C1 segment of cervical spinal cord (tissue), 14 donors: ENCODE measurements at regions not wholly inside any gene's neighbourhood (a gene's known extent, or its start where the extent isn't known, plus 50 kb on each side); places are given as distances from the start of the nearest gene placed in this dataset.
"Not testable (repeated sequence)": the region's sequence is repeated elsewhere in the genome, so short reads cannot be mapped to it uniquely, and the experiment has no call there.

Experiments
- DNase-seq, 14 donors: peaks; one replicate each; lab custom pipeline; 2025; lab: John Stamatoyannopoulos, UW

DNA sequence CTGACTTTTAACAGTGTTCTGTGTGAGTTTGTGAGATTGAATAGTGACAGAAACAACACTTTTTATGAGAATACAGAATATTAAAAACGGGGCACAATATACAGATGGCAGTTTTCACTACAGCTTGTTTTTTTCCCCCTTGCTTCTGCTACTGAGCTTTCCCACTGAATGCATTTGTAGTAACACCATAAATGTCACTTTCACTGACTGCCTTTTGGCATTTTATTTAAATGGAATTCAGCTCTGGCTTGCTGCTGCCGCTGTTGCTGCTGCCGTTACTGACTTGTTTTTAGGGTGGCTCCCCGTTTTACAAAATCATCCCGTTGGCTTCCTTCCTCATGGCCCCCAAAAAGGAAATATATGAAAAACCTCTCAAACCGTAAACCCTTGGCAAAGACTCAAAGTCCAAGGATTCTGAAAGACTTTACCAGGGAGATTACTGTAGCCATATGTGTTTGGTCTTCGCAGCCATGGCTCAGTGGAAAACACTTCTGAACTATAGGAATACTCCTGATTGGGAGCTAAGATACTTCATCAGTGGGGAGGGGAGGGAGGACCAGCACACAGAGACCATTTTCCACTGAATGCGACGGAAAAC is 151.0 kb downstream of the NUF2 start:
- DNase-seq: no peak

DNA sequence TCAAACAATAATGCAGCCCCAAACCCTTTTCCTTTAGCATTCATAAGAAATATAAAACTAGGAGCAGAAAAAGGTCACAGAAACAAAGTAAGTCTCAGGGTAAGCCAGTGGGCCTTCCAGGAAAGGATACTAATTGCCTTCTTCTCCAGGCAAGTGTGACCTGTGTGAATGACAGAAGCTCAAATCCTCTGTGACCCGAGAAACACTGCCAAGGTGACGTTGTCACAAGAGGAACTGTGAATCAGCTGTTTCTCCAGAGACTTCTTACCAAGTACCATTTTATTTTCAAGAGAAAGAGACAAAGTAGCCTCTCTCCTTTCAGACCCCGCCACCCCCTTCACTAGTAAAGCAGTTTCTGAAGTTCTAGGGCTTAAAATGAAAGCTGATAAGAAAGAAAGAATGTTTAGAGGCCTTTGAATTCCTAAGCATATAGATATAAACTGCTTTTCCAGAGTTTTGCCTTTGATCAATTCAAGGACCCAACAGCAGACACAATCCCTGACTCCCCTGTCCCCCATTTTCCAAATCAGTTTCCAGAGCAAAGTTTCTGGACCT is 155.6 kb downstream of the NUF2 start:
- no peak for DNase-seq

DNA sequence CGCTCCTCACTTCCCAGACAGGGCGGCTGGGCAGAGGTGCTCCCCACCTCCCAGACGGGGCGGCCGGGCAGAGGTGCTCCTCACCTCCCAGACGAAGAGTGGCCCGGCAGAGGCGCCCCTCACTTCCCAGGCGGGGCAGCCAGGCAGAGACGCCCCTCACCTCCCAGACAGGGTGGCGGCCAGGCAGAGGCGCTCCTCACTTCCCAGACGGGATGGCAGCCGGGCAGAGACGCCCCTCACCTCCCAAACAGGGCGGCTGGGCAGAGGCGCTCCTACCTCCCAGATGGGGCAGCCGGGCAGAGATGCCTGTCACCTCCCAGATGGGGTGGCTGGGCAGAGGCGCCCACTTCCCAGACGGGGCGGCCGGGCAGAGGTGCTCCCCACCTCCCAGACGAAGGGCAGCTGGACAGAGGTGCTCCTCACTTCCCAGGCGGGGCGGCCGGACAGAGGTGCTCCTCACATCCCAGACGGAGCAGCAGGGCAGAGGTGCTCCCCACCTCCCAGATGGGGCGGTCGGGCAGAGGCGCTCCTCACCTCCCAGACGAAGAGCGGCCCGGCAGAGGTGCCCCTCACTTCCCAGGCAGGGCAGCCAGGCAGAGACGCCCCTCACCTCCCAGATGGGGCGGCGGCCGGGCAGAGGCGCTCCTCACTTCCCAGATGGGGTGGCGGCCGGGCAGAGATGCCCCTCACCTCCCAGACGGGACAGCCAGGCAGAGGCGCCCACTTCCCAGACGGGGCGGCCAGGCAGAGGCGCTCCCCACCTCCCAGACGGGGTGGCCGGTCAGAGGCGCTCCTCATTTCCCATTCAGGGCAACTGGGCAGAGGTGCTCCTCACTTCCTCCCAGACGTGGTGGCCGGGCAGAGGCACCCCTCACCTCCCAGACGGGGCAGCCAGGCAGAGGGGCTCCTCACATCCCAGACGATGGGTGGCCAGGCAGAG is 176.9 kb downstream of the NUF2 start:
- DNase-seq: not testable (repeated sequence)

DNA sequence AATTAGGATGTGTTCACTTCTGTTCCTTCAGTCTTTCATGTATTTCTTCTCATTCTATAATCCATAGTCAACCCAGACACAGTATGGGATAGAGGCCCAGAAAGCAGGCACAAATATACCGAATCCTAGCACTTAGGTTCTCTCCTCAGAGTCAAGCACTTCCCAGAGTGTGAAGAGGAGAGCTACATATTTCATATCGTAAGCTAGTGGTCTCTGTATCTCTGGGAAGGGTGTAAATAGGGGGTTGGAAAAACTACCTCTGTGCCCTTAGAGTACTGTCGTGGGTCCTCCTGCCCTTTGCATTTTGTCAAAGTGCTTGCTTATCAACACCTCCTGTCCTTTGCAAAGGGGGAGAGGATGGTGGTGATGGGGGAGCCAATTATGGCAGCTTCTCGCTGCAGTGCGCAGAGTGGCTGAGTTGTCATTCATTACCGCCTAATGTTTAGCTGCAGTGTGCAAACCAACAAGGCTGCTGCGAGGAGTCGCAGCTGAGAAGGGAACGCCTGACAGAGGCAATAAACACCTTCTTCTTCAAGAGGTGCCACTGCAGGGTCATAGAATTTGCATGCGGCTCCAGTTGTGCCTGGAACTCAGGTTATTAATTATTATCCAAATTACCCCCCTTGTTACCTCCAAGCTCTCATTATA is 182.7 kb downstream of the NUF2 start:
- DNase-seq: no peak

DNA sequence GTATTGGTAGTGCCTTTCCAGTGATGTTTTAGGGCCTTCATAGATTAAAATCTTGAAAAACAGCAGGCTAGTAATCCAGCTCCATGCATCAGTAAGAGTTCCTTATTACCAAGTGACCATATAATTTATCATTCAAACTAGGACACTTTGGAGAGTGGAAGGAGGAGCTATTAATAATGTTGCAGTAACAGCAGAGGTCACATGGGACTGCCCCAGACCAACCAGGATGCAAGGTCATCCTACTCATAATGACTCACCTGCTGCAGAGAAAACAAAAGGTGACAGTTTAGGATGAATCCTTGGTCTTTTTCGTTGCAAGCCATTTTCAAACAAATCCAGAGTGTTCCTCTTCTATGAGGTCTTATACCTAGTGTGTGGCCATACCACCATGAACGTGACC is 187.4 kb downstream of the NUF2 start:
- no peak for DNase-seq

DNA sequence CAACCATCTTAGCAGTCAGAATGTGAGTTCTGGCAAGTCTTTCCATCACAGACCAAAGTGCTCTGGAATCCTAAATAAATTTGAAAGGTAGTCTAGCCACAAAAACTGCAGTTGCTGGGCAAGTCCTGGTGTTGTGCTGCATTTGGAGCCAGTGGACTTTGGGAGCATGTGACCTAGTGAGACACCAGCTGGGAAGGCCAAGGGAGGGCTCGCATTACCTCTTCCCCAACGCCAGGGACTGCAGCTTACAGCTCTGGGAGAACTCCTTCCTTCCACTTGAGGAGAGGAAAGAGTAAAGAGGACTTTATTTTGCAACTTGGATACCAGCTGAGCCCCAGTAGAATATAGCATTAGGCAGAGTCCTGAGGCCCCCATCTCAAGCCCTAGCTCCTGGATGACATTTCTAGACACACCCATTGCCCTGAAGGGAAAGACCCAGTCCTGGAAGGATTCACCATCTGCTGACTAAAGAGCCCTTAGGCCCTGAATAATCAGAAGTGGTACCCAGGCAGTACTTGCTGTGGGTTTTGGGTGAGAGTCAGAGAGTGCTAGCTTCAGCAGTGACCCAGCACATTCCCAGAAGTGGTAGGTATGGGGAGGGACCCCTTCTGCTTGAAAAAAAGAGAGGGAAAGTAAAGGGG is 190.7 kb downstream of the NUF2 start:
- no peak for DNase-seq

DNA sequence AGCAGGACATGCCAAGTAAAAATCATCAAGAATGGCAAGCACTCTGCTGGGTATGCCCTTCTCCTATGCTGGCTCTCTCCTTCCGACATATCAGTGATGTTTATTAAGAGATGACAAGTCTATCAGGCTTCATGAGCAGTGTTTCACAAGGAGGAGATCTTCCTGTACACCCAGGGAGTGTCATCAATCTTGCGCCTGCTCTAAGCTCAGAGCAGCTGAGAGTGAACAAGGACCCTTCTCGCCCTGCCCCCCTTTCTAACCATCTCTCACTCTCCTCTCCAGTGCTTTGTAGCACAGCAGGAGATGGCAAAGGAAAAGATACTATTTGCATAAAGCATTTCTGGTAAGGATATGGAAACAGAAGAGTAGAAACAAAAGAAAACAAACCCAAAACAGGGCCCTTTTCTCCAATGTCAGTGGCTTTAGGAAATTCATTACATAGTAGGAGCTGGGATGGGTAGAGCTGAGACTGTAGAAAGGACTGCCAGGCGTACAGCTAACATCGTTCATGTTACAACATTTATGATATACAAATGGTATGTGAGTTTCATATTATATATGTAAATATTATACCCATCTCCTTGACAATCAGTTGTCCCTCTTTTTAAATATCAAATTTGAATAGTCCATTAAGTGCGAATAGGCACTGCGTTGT is 201.7 kb downstream of the NUF2 start:
- DNase-seq: no peak

DNA sequence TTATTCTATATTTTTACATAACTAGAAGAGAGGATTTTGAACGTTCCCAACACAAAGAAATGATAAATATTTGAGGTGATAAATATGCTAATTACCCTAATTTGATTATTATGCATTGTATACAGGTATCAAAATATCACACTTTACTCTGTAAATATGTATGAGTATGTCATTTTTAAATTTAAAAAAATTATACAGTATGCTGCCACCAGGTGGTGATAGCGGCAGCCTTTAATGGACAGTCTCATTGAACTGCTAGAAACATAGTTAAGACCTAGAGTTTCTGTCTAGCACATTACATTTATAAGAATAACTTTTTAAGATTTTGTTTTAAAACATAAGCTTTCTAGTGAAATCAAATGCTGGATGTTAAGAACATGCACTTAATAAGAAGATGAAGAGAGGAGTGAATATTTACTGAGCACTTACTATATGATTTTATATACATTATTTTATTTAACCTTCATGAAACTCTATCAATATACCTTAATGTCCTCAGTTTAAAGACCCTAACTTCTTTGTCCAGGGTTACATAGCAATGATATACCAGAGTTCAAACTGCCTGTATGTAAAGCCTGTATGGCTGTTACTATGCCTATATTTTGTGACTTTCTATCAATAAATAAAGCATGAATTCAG is 207.1 kb downstream of the NUF2 start:
- DNase-seq: no peak

DNA sequence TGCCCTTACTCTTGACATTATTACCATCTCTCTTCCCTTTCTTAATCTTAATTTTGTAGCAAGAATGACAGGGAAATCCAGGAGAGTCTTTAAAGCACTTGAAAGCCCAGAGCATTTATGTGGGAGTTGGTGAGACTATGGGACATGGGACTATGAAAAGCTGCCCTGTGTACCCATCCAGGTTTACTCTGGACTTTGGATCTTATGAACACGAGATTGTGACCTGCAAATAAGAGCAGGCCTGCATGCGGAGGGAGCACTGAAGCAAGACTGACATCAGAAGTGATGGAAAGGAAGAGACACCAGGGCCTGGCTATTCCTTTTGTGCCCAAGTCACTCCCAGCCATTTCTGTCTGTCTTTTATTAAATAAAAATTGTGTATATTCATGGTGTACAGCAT is 209.6 kb downstream of the NUF2 start:
- no peak for DNase-seq

DNA sequence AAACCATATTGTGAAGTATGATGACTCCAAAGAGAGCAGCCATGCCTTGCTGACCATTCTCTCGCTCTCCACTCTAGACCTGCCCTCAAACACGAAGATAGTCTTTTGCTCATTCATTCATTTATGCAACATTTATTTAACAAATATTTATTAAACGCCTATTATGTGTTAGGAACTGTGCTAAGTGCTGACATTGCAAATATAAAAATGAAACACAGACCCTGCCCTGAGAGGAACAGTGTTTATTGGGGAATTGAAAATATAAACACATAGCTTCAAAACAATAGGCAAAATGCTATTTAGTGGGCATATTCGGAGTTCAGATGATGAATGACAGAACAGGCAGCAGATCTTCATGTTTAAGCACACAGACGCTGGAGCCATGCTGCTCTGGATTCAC is 213.6 kb downstream of the NUF2 start:
- DNase-seq: no peak

DNA sequence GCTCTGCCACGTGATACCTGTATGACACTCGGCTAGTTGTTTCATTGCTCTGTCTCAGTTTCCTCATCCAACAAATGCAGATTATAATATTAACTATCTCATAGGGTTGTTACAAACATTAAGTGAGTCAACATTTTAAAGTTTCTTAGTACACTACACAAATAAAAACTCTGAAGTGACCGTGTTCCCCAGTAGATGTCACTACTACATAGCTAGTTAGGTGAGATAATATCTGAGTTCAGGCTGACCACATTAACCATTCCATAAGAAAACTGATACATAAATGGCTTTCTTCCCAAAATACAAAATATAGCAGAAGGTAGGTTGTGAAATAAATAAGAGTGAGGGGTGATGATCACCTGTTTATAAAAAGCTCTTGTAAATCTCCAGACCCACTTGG is 214.1 kb downstream of the NUF2 start:
- DNase-seq: no peak

DNA sequence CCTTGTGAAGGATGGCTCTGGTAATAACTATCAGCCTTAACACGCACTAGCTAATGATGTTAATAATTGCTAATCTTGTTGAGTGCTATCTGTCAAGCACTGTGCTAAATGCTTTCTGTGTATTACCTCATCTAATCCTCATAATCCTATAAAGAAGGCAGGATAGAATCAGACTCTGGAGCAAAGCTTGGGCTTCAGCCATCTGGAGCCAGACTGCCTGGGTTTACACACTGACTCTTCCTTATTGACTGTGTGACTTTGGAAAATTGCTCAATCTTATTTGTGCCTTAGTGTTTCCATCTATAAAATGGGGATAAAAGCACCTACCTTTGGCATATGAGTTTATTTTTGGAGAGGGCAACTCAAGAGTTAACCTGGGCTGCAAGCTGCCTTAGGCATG is 216.1 kb downstream of the NUF2 start:
- no peak for DNase-seq

DNA sequence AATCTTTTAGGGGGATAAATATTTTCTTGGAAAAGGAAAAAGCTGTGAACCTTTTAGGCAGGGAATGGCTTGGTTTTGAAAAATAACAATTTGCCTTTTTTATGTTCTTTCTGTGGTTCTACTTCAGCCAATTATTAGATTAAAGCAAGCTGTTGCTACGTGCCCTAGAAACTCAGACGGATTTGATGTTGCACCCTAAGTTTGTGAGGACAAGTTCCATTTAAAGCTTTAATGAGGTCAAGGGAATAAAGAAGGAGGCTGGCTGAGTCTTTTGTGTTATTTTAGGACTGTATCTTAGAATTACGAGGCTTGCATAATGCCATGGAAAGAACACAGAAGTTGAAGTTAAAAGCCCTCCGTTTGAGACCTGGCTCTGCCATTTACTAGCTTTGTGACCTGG is 216.9 kb downstream of the NUF2 start:
- DNase-seq: no peak

DNA sequence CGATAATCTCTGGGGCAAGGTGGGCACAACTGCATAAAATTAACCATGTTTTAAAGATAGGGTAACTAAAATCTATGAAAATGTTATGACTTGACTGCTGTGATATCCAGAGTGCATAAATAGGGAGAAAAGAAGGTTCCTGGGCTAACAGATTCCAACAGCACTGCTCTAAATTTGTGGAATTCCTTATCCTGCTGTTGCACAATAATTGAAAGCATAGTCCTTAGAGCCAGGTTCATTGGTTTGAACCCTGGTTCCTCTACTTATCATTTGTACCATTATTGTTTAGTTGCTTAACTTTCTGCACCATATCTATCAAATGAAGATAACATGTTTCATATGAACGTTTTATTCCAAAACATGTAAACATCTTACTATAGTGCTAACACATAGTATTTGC is 219.0 kb downstream of the NUF2 start:
- no peak for DNase-seq

DNA sequence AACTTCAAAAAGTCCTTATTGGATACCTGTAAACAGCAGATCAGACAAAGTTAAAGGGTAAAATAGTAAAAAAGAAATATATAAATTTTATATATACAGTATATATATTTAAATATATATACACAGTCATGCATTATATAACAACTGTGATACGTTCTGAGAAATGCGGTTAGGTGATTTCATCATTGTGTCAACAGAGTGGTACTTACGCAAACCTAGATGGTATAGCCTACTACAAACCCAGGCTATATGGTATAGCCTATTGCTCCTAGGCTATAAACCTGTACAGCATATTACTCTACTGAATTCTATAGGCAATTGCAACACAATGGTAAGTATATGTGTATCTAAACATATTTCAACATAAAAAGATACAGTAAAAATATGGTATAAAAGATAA is 222.7 kb downstream of the NUF2 start:
- DNase-seq: no peak

DNA sequence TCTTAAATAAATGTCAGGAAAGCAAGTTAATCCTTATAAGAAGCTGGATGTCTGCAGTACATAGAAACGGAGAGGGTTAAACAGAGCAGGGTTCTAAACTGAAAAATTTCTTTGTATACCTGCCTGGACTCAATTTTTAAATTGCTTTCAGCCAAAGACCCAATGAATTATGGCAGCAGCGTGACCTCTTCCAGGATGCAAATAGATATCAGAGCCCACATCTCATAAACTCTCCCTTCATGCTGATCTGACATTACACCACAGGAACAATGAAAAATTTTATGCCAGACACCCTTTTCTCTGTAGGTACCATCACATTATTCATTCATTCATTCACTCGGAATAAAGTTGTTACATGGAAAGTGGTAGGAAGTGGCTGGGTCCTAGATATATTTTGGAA is 236.4 kb downstream of the NUF2 start:
- DNase-seq: no peak

DNA sequence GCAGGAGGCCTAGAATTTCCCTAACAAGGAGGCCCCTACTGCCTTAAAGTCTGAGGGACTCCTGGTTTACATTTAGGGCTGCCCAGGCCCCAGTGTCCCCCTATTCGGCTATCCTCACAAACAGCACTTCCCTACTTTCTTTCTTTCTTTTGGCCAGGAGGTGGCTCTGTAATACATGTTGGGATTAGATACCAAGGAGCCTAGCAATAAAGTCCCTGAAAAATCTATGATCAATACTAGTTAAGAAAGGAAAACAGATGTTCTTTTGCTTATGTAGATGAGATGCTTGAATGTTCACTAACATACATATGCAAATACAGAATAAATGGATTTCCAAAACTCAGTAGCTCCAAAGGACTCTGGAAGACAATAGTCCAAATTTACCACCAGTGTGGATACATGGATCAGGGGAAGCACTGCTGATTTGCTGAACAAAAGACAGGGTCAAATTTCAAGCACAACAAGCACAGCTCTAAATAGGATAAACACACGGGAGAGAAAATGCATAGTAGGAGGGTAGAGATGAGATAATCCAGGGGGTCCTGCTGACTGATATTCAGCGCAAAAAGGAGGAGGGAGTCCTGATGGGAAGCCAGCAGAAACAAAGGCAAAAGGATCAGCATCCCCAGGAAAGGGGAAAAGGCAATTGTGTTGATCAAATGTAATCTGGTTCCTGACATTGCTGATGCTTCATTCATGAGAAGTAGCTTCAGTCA is 240.0 kb downstream of the NUF2 start:
- DNase-seq: no peak

DNA sequence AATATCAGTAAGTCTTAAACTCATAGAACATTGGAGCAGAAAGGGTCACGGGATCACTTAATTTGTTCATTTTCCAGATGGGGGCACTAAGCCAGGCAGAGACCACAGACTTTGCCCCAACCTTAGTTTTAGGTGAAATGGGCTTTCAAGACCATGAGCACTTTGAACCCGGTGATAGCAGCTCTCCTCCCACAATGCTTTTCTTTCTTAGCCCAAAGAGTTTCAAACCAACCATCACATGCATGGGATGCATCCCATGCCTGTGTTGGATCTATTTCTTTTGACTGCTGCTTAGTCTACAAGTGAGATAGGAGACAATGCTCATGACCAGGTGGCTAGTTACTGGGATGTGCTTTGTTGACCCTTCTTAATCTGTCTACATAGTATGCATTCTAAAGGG is 240.6 kb downstream of the NUF2 start:
- DNase-seq: no peak

DNA sequence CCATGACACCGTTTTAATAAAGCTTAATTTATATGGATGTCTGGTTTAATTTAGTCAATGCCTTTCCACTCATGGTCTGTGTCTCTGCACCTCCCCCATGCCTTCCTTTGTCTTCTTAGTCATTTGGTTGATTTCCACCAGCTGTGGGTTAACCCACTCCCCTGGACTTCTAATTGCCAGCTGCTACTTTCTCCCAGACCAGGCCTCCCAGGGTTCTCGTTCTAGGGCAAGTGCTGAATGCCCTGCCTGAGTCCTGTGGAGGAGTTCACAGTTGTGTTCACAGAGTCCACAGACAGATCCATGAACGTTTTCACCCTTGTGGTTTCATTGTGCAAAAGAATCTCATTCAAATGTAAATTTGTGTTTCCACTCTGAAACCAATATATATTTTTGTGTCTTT is 243.4 kb downstream of the NUF2 start:
- DNase-seq: no peak

DNA sequence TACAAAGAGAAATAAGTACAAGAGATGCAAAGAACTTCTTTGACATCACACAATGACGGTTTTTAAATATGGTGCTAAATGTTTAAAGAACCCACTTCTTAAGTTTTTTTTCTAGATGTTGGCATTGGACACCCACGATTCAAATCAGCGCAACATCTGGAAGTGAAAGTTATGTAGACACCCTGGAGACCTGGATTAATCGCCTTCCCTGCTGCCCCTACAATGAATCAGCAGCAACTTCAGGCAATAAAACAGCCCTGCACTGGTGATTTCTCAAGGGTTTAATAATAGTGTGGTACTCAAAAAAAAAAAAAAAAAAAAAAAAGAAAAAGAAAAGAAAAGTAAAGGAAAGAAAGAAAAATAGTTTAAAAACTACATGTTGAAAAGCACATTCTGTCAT is 248.3 kb downstream of the NUF2 start:
- no peak for DNase-seq
